Mucosa of gallbladder (tissue), 1 donor: ENCODE measurements at regions not wholly inside any gene's neighbourhood (a gene's known extent, or its start where the extent isn't known, plus 50 kb on each side); places are given as distances from the start of the nearest gene placed in this dataset.
"Not testable (repeated sequence)": the region's sequence is repeated elsewhere in the genome, so short reads cannot be mapped to it uniquely, and the experiment has no call there.

ENCODE experiments used
- DNase-seq: peaks from one replicate; pipeline ENCODE4 v3.0.0-alpha.2; 2020; ENCODE audit warnings: low spot score
- donor health status: DM: no; HTN: no; CAD: no.

- DNase-seq = no peak
Measured at GRCh38 chr9:78967596-78968217, 604.1 kb upstream of the TLE4 start.

GRCh38 chr9:78970375-78970774 is 601.4 kb upstream of the TLE4 start:
- no peak for DNase-seq

- DNase-seq = no peak
Measured at GRCh38 chr9:78971540-78971939, 600.2 kb upstream of the TLE4 start.

GRCh38 chr9:78972303-78972999 is 599.3 kb upstream of the TLE4 start:
- DNase-seq = no peak

- no peak for DNase-seq
Measured at GRCh38 chr9:78973907-78974306, 597.9 kb upstream of the TLE4 start.

- no peak for DNase-seq
Measured at GRCh38 chr9:78982849-78983248, 588.9 kb upstream of the TLE4 start.

GRCh38 chr9:78985084-78985738 is 586.6 kb upstream of the TLE4 start:
- no peak for DNase-seq

GRCh38 chr9:78986446-78986845 is 585.3 kb upstream of the TLE4 start:
- DNase-seq = no peak

- no peak for DNase-seq
Measured at GRCh38 chr9:78989031-78989658, 582.6 kb upstream of the TLE4 start.

- DNase-seq = no peak
Measured at GRCh38 chr9:78994471-78994870, 577.3 kb upstream of the TLE4 start.

- not testable (repeated sequence) for DNase-seq
Measured at GRCh38 chr9:78994974-78995373, 576.8 kb upstream of the TLE4 start.

GRCh38 chr9:78997296-78997695 is 574.5 kb upstream of the TLE4 start:
- no peak for DNase-seq

- DNase-seq = no peak
Measured at GRCh38 chr9:79000230-79001002, 571.3 kb upstream of the TLE4 start.

- DNase-seq = no peak
Measured at GRCh38 chr9:79001012-79001411, 570.8 kb upstream of the TLE4 start.

GRCh38 chr9:79003514-79003913 is 568.3 kb upstream of the TLE4 start:
- DNase-seq = no peak

- DNase-seq = no peak
Measured at GRCh38 chr9:79004032-79004431, 567.7 kb upstream of the TLE4 start.

- no peak for DNase-seq
Measured at GRCh38 chr9:79006546-79006945, 565.2 kb upstream of the TLE4 start.

GRCh38 chr9:79007701-79008483 is 563.9 kb upstream of the TLE4 start:
- no peak for DNase-seq

- DNase-seq = no peak
Measured at GRCh38 chr9:79008916-79009315, 562.8 kb upstream of the TLE4 start.

GRCh38 chr9:79011461-79011860 is 560.3 kb upstream of the TLE4 start:
- DNase-seq = no peak

- DNase-seq = no peak
Measured at GRCh38 chr9:79012561-79012960, 559.2 kb upstream of the TLE4 start.
